K562 (cell line): ENCODE measurements at regions not wholly inside any gene's neighbourhood (a gene's known extent, or its start where the extent isn't known, plus 50 kb on each side); places are given as distances from the start of the nearest gene placed in this dataset.

Experiments used
- ATAC-seq: fragments of 200-7000 bp; cut with Tn5 transposase; 3 replicates; pipeline ENCODE4 v1.9.1; 2020; ENCODE audit warnings: moderate library complexity
- BruUV-seq: library from RNA; stranded (reverse); fragments of 400-500 nt; replicated peaks from 2 replicates; lab custom pipeline; 2021; lab: Mats Ljungman, UMichigan
- CTCF ChIA-PET: fragments of 300-600 bp; formaldehyde crosslinking; extraction: SDS; loops from one replicate; lab custom pipeline; 2021; ENCODE audit warnings: low intra/inter-chr PET ratio; lab: Yijun Ruan, JAX
- POLR2A ChIA-PET: fragments of 300-600, 350-650 bp; sonication (Branson Sonifier 250); formaldehyde crosslinking; extraction: SDS; loops from one replicate; lab custom pipeline; 2021; ENCODE audit warnings: antibody characterized with exemption, inconsistent platforms; lab: Yijun Ruan, JAX
- DNase-seq, 4 experiments: peaks; one replicate each; pipeline versions ENCODE4 v3.0.0 to v3.0.0-alpha.2; 2011 to 2018; ENCODE audit warnings: low spot score in 3 of 4, mixed read lengths in 3 of 4; ENCODE audit errors: extremely low read depth in 1 of 4
- FAIRE-seq: peaks from 2 replicates; lab custom pipeline; 2011; peaks lifted over from hg19 to GRCh38; lab: Jason Lieb, UNC
- H2AFZ ChIP-seq: 2 replicates; pipeline ENCODE4 v1.6.0; 2011; ENCODE audit warnings: low read depth, low read length, control low read depth, inconsistent platforms
- H3K27ac ChIP-seq: fragments of 200-600 bp; 3 replicates; pipeline ENCODE4 v1.8.0; 2011; ENCODE audit warnings: low read depth, mild to moderate bottlenecking, control low read depth, inconsistent platforms, low read length, moderate library complexity, mixed read lengths; ENCODE audit errors: extremely low read depth
- H3K27me3 ChIP-seq, 2 experiments: fragments of 300-600 bp in 1 of 2; 2 replicates in 1 of 2; 3 replicates in 1 of 2; pipeline versions ENCODE4 v1.6.0 to v1.8.0; 2011; ENCODE audit warnings: inconsistent platforms in 2 of 2, low read length in 2 of 2, mild to moderate bottlenecking in 1 of 2, mixed read lengths in 1 of 2, moderate library complexity in 1 of 2; ENCODE audit not compliant: control insufficient read depth in 2 of 2, insufficient read depth in 2 of 2
- H3K36me3 ChIP-seq: fragments of 300-600 bp; 3 replicates; pipeline ENCODE4 v1.8.0; 2011; ENCODE audit warnings: mild to moderate bottlenecking, low read length, inconsistent platforms; ENCODE audit not compliant: control insufficient read depth, insufficient read depth
- H3K4me1 ChIP-seq, 2 experiments: fragments of 200-600 bp in 1 of 2; replicated peaks in 1 of 2; 2 replicates in 1 of 2; 3 replicates in 1 of 2; pipeline versions ENCODE4 v1.5.1 to v1.8.0; 2011; ENCODE audit warnings: inconsistent platforms in 2 of 2, low read length in 2 of 2, mild to moderate bottlenecking in 1 of 2, mixed read lengths in 1 of 2, moderate library complexity in 1 of 2; ENCODE audit not compliant: control insufficient read depth in 2 of 2, insufficient read depth in 2 of 2
- H3K4me2 ChIP-seq: 2 replicates; pipeline ENCODE4 v1.6.1; 2011; ENCODE audit warnings: low read length, control low read depth, inconsistent platforms, mixed read lengths; ENCODE audit not compliant: insufficient read depth
- H3K4me3 ChIP-seq: fragments of 200-600 bp; sonication (generic), shearing (Covaris generic); 2 replicates; pipeline ENCODE4 v1.5.1; 2016; ENCODE audit warnings: control low read depth, inconsistent platforms
- H3K79me2 ChIP-seq: fragments of 200-600 bp; 3 replicates; pipeline ENCODE4 v1.8.0; 2011; ENCODE audit warnings: low read length, inconsistent platforms; ENCODE audit not compliant: control insufficient read depth, insufficient read depth
- H3K9ac ChIP-seq, 2 experiments: 2 replicates each; pipeline versions ENCODE4 v1.6.0 to v1.6.1; 2011; ENCODE audit warnings: low read depth in 2 of 2, low read length in 2 of 2, control low read depth in 1 of 2, inconsistent platforms in 1 of 2, mild to moderate bottlenecking in 1 of 2, mixed read lengths in 1 of 2; ENCODE audit not compliant: insufficient read depth in 1 of 2
- H3K9me1 ChIP-seq: one replicate; pipeline ENCODE4 v1.6.0; 2011; ENCODE audit warnings: inconsistent platforms, mild to moderate bottlenecking, low read length, moderate library complexity; ENCODE audit not compliant: control insufficient read depth, insufficient read depth
- H3K9me3 ChIP-seq: replicated peaks from 2 replicates; pipeline ENCODE4 v1.5.1; 2011; ENCODE audit warnings: low read depth, low read length, inconsistent platforms; ENCODE audit not compliant: control insufficient read depth, insufficient read depth
- H4K20me1 ChIP-seq: replicated peaks from 2 replicates; pipeline ENCODE4 v1.6.1; 2011; ENCODE audit warnings: low read length, inconsistent platforms, mixed read lengths; ENCODE audit not compliant: control insufficient read depth, insufficient read depth
- BCLAF1 ChIP-seq, 2 experiments: fragments of 450-650 bp in 1 of 2; IDR thresholded peaks; 2 replicates each; pipeline ENCODE4 v1.6.1; 2011 to 2017; ENCODE audit warnings: low read depth in 2 of 2, antibody characterized with exemption in 1 of 2, borderline replicate concordance in 1 of 2, low read length in 1 of 2, mild to moderate bottlenecking in 1 of 2, mixed read lengths in 1 of 2; ENCODE audit not compliant: control insufficient read depth in 1 of 2
- CEBPZ ChIP-seq: fragments of 150-350 bp; IDR thresholded peaks from 2 replicates; pipeline ENCODE4 v1.6.1; 2014; ENCODE audit warnings: low read depth, mild to moderate bottlenecking, low read length, borderline replicate concordance
- HLTF ChIP-seq: fragments of 450-650 bp; IDR thresholded peaks from 2 replicates; pipeline ENCODE4 v1.6.1; 2016
- KAT7 ChIP-seq: sonication (generic); formaldehyde crosslinking; IDR thresholded peaks from 2 replicates; pipeline ENCODE4 v1.8.0; 2022; ENCODE audit warnings: missing genetic modification reagents, mild to moderate bottlenecking, borderline replicate concordance
- SREBF2 ChIP-seq: sonication (generic); formaldehyde crosslinking; IDR thresholded peaks from 2 replicates; pipeline ENCODE4 v1.4.0; 2020; ENCODE audit warnings: mild to moderate bottlenecking, missing genetic modification reagents
- TAF1 ChIP-seq: IDR thresholded peaks from 2 replicates; pipeline ENCODE4 v1.6.1; 2011; ENCODE audit warnings: mild to moderate bottlenecking, low read length, moderate library complexity; ENCODE audit not compliant: insufficient read depth, control insufficient read depth, severe bottlenecking; ENCODE audit errors: extremely low read depth
- ZFP36 ChIP-seq: fragments of 150-350 bp; IDR thresholded peaks from 2 replicates; pipeline ENCODE4 v1.6.1; 2018; ENCODE audit warnings: low read length, low read depth; ENCODE audit not compliant: partially characterized antibody
- ZNF175 ChIP-seq: fragments of 200-800 bp; sonication (Bioruptor generic); IDR thresholded peaks from 2 replicates; pipeline ENCODE4 v1.6.1; 2016; ENCODE audit warnings: low read depth, mild to moderate bottlenecking, missing genetic modification characterization, missing compliant biosample characterization
- ZNF197 ChIP-seq: fragments of 200-800 bp; sonication (Bioruptor generic); IDR thresholded peaks from 2 replicates; pipeline ENCODE4 v1.6.1; 2016; ENCODE audit warnings: low read depth, missing genetic modification characterization, missing compliant biosample characterization
- WGBS: fragments of 100-300 bp; shearing (Covaris generic); methylation state at CpG from one replicate; pipeline ENCODE4 v1.1.6; 2016; ENCODE audit warnings: low coverage, mixed read lengths; ENCODE audit not compliant: insufficient coverage; ENCODE audit errors: missing lambda C conversion rate; 5-methylcytosine and 5-hydroxymethylcytosine counted together
- in situ Hi-C: fragments of 300-500 bp; cut with MboI; formaldehyde crosslinking; loops from 4 replicates; pipeline ENCODE4 v1.15.0; 2018; ENCODE audit warnings: inconsistent platforms, mixed read lengths
- intact Hi-C: fragments of 100-400 bp; cut with micrococcal nuclease; formaldehyde crosslinking; loops from 2 replicates; pipeline ENCODE4 v1.14.2; 2022
- TF ChIP-seq, protein P1 (sequence below), 2 experiments: fragments of 450-650 bp; IDR thresholded peaks; 2 replicates each; pipeline ENCODE4 v1.6.1; 2018; ENCODE audit warnings: mild to moderate bottlenecking in 2 of 2, low read depth in 1 of 2; ENCODE audit not compliant: partially characterized antibody in 2 of 2

DNA sequence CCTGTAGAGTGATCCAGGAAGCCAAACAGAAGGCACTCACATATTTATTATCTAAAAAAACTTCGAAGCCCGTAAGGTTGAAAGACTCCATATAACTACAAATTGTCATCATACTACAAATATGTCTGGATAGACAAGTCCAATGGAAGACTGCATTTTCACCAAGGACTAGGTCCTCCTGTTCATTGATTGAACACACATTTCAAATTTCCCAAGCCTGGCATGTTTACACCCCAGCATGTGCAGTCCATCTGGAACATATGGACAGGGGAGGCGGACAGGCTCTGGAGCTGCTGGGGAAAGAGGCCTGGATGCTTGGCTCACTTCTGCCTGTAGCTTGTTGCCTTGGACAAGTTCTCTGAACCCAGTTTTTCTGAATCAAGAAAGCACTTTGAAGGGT, 378.7 kb downstream of the ENC1 start:
- Histone ChIP-seq H3K9ac (no peak overlapping the region), H3K79me2 (no peaks in the 10 kb centered on the region), H4K20me1 (no peaks in the 10 kb centered on the region), H2AFZ (no peak overlapping the region), H3K9me1 (no peaks in the 10 kb centered on the region), H3K27ac (no peak overlapping the region), H3K36me3 (no peaks in the 10 kb centered on the region), H3K4me2 (no peak overlapping the region), H3K4me1 (no peaks in the 10 kb centered on the region; a peak in 3 of 5 replicates), H3K27me3 (peaks cover 8 to 21% of the 10 kb centered on the region in 2 experiments; a peak in 4 of 5 replicates), H3K4me3 (no peak overlapping the region), H3K9me3 (no peaks in the 10 kb centered on the region)
- 4% methylated on average over 3 of the region's 3 CpGs for WGBS
- CTCF ChIA-PET, result no interaction called here
- in situ Hi-C loops, result no loop called here
- DNase-seq (no peak), FAIRE-seq (no peak), ATAC-seq (no peak)
- TF ChIP-seq ZNF197 (CRISPR knock-in tag) (no peak), CEBPZ (no peak), ZFP36 (no peak), BCLAF1 (IDR thresholded peaks at IDR 0.05; ENCODE audit: borderline replicate concordance in 1 of 2, control insufficient read depth in 1 of 2, low read depth in 2 of 2, low read length in 1 of 2) (no peak), KAT7 (CRISPR knock-in tag) (no peak), TAF1 (no peak), HLTF (no peak), ZNF175 (CRISPR knock-in tag) (no peak), SREBF2 (CRISPR knock-in tag) (no peak)
- TF ChIP-seq, protein P1, sequence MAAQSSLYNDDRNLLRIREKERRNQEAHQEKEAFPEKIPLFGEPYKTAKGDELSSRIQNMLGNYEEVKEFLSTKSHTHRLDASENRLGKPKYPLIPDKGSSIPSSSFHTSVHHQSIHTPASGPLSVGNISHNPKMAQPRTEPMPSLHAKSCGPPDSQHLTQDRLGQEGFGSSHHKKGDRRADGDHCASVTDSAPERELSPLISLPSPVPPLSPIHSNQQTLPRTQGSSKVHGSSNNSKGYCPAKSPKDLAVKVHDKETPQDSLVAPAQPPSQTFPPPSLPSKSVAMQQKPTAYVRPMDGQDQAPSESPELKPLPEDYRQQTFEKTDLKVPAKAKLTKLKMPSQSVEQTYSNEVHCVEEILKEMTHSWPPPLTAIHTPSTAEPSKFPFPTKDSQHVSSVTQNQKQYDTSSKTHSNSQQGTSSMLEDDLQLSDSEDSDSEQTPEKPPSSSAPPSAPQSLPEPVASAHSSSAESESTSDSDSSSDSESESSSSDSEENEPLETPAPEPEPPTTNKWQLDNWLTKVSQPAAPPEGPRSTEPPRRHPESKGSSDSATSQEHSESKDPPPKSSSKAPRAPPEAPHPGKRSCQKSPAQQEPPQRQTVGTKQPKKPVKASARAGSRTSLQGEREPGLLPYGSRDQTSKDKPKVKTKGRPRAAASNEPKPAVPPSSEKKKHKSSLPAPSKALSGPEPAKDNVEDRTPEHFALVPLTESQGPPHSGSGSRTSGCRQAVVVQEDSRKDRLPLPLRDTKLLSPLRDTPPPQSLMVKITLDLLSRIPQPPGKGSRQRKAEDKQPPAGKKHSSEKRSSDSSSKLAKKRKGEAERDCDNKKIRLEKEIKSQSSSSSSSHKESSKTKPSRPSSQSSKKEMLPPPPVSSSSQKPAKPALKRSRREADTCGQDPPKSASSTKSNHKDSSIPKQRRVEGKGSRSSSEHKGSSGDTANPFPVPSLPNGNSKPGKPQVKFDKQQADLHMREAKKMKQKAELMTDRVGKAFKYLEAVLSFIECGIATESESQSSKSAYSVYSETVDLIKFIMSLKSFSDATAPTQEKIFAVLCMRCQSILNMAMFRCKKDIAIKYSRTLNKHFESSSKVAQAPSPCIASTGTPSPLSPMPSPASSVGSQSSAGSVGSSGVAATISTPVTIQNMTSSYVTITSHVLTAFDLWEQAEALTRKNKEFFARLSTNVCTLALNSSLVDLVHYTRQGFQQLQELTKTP (IDR thresholded peaks at IDR 0.05; ENCODE audit: low read depth in 1 of 2, partially characterized antibody in 2 of 2), result no peak
- POLR2A ChIA-PET, result no interaction called here
- no TSS peak for BruUV-seq
- intact Hi-C loops, result no loop called here
